ENCODE measurements at regions not wholly inside any gene's neighbourhood (a gene's known extent, or its start where the extent isn't known, plus 50 kb on each side); places are given as distances from the start of the nearest gene placed in this dataset.

DNA sequence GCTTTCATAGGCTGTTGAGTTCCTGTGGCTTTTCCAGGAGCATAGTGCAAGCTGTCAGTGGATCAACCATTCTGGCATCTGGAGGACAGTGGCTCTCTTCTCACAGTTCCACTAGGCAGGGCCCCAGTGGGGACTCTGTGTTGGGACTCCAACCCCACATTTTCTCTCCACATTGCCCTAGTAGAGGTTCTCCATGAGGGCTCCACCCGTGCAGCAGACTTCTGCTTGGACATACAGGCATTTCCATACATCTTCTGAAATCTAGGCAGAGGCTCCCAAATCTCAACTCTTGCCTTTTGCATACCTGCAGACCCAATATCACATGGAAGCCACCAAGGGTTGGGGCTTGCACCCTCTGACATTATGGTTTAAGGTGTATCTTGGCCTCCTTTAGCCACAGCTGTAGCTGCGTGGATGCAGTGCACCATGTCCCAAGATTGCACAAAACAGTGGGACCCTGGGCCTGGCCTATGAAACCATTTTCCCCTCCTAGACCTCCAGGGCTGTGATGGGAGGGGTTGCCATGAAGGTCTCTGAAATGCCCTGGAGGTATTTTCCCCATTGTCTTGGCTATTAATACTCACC, 645.9 kb upstream of the CITED2 start:
- in situ Hi-C loops (cut with HindIII; ENCODE audit: low sequenced_read_pairs), result no loop called here
- no peak overlapping the region for H3K4me3 ChIP-seq (ENCODE audit: low read depth, low read length)
- DNase-seq (ENCODE audit: low read depth), result no peak
- TF ChIP-seq, protein P1, sequence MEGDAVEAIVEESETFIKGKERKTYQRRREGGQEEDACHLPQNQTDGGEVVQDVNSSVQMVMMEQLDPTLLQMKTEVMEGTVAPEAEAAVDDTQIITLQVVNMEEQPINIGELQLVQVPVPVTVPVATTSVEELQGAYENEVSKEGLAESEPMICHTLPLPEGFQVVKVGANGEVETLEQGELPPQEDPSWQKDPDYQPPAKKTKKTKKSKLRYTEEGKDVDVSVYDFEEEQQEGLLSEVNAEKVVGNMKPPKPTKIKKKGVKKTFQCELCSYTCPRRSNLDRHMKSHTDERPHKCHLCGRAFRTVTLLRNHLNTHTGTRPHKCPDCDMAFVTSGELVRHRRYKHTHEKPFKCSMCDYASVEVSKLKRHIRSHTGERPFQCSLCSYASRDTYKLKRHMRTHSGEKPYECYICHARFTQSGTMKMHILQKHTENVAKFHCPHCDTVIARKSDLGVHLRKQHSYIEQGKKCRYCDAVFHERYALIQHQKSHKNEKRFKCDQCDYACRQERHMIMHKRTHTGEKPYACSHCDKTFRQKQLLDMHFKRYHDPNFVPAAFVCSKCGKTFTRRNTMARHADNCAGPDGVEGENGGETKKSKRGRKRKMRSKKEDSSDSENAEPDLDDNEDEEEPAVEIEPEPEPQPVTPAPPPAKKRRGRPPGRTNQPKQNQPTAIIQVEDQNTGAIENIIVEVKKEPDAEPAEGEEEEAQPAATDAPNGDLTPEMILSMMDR (IDR thresholded peaks at IDR 0.05; ENCODE audit: low read depth, low read length, missing control alignments), result no peak

DNA sequence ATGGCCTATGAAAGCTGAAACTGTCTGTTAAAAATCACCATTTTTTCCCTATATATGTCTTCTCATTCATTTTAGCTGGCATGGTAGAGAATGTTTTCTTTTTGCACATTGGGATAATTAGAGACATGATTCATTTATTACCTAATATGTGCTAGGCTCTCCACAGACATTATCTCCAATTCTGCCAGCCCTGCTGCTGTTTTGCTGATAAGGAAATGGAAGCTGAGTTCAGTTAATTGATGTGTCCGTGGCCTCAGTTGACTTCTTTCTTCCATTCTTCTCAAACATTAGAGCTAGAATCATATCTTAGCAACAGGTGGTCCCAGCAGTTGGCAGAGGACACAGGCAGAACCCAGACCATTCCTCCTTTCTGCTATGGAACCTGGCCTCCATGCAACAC, 644.1 kb upstream of the CITED2 start:
- DNase-seq (ENCODE audit: low read depth), result no peak
- in situ Hi-C loops (cut with HindIII; ENCODE audit: low sequenced_read_pairs), result no loop called here
- H3K4me3 ChIP-seq (ENCODE audit: low read depth, low read length), result no peak overlapping the region
- TF ChIP-seq, protein P1 (IDR thresholded peaks at IDR 0.05; ENCODE audit: low read depth, low read length, missing control alignments), result no peak

DNA sequence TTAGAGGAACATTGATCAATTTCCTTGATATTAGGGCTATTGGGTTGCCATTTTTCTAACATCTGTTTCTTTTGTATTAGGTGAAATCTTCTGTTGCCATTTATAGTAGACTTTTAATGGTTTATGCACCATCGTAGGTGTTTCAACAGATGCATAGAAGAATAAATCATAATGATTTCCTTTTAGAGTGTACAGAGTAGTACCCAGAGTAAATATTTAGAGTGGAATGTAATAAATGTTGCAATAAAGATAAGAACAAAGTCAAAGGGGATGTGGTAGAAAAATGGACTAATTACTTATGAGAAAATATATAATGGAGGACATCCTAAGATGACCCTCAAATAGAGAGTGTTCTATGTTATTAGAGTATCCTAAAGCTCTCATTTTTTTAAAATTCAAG, 643.0 kb upstream of the CITED2 start:
- no peak for DNase-seq (ENCODE audit: low read depth)
- in situ Hi-C loops (cut with HindIII; ENCODE audit: low sequenced_read_pairs), result no loop called here
- TF ChIP-seq, protein P1 (IDR thresholded peaks at IDR 0.05; ENCODE audit: low read depth, low read length, missing control alignments), result no peak
- no peak overlapping the region for H3K4me3 ChIP-seq (ENCODE audit: low read depth, low read length)

DNA sequence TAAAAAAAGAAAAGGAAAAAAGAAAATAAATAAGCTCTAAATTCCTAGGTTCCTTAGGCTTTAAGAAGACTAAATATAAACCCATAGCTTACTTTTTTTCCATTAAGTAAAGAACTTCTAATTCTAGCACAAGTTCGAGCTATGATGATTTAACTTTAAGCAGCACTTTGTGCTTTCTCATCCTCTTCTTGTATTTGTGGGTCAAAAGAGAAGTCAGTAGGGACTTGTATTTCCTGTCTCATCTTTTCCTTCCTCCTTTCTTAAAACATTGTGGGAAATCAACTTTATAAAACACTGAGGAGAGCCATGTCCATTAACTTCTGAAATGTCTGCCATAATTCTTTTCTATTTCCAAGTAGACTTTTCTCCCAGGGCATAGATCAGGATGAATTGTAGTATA, 637.7 kb upstream of the CITED2 start:
- TF ChIP-seq, protein P1 (IDR thresholded peaks at IDR 0.05; ENCODE audit: low read depth, low read length, missing control alignments), result no peak
- no peak for DNase-seq (ENCODE audit: low read depth)
- no peak overlapping the region for H3K4me3 ChIP-seq (ENCODE audit: low read depth, low read length)
- in situ Hi-C loops (cut with HindIII; ENCODE audit: low sequenced_read_pairs), result no loop called here

DNA sequence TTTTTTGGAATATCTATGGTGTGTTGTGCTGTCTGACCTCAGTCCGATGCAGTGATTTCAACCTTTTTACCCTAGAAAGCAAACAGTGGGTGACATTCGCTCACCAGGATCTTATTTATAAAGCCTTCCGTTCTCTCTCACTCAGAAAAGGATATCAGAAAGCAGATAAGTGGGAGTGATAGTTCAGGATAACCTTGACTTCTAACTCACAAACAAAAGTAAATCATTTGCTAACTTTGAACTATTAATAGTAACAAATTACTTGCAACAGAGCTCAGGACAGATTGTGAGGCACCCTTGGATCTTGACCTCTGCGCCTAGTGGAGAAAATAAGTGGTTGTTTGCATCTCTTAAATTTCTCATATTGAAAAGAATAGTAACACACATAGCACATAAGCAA, 637.1 kb upstream of the CITED2 start:
- TF ChIP-seq, protein P1 (IDR thresholded peaks at IDR 0.05; ENCODE audit: low read depth, low read length, missing control alignments), result no peak
- in situ Hi-C loops (cut with HindIII; ENCODE audit: low sequenced_read_pairs), result no loop called here
- DNase-seq (ENCODE audit: low read depth), result no peak
- H3K4me3 ChIP-seq (ENCODE audit: low read depth, low read length), result no peak overlapping the region

DNA sequence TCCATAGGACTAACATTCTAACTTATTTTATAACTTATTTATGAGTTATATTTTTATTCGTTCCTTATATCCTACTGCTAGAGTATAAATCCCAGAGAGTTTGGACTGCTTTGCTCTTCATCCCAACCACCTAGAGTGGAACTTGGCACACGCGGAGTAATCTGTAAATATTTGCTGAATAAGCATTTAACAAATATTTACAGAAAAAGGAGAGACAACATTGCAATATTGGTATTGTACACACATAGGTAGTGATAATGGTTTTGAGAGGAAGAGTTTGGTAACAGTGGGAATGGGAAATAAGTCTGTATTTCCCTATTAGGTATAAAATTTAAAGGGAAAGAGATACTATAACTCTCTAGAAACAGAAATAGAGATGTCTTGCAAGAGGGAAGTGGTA, 634.8 kb upstream of the CITED2 start:
- in situ Hi-C loops (cut with HindIII; ENCODE audit: low sequenced_read_pairs), result no loop called here
- H3K4me3 ChIP-seq (ENCODE audit: low read depth, low read length), result no peak overlapping the region
- no peak for DNase-seq (ENCODE audit: low read depth)
- TF ChIP-seq, protein P1 (IDR thresholded peaks at IDR 0.05; ENCODE audit: low read depth, low read length, missing control alignments), result no peak
